ENCODE measurements at regions not wholly inside any gene's neighbourhood (a gene's known extent, or its start where the extent isn't known, plus 50 kb on each side); places are given as distances from the start of the nearest gene placed in this dataset.

GRCh38 chr7:131623154-131623553 is 66.7 kb upstream of the PODXL start:
- Histone ChIP-seq H3K9me3 (ENCODE audit: control insufficient read depth, insufficient read depth, low read length) (no peaks in the 10 kb centered on the region), H3K79me1 (ENCODE audit: low read depth in 1 of 2, low read length in 2 of 2) (peaks cover 0 to 2% of the 10 kb centered on the region in 2 experiments; a peak in 1 of 4 replicates), H3K56ac (ENCODE audit: extremely low read depth, insufficient read depth, low read length) (no peak overlapping the region), H3K9ac (ENCODE audit: low read depth, low read length) (no peak overlapping the region), H2BK20ac (ENCODE audit: low read depth, low read length) (no peak overlapping the region), H3K4me3 (ENCODE audit: insufficient read depth, low read depth, low read length) (no peak overlapping the region), H2BK5ac (ENCODE audit: low read depth, low read length, poor library complexity, severe bottlenecking) (no peak overlapping the region), H3K4ac (ENCODE audit: low read depth, low read length) (no peak overlapping the region), H3K4me1 (ENCODE audit: control insufficient read depth, insufficient read depth, low read length) (peaks cover 13% of the 10 kb centered on the region), H3K14ac (replicated peaks; ENCODE audit: low read depth, low read length) (no peak overlapping the region), H3K36me3 (ENCODE audit: control insufficient read depth, insufficient read depth, low read length) (no peaks in the 10 kb centered on the region), H4K91ac (ENCODE audit: insufficient read depth, low read depth, low read length) (no peak overlapping the region), H2AFZ (replicated peaks; ENCODE audit: low read length, poor library complexity) (no peak overlapping the region), H2BK120ac (ENCODE audit: low read depth, low read length) (no peak overlapping the region), H2BK15ac (ENCODE audit: low read depth, low read length) (peak overlapping the region; percentile 50; the same call in 1 of the 3 replicates), H3K4me2 (ENCODE audit: low read depth, low read length) (no peak overlapping the region), H3K27ac (ENCODE audit: insufficient read depth, low read length) (no peak overlapping the region), H3K27me3 (ENCODE audit: control insufficient read depth, insufficient read depth, low read length) (no peaks in the 10 kb centered on the region), H4K5ac (ENCODE audit: low read depth, low read length) (no peak overlapping the region), H2AK9ac (replicated peaks; ENCODE audit: low read depth, low read length, poor library complexity) (no peak overlapping the region), H4K8ac (ENCODE audit: low read depth in 2 of 2, low read length in 2 of 2) (no peak overlapping the region), H2AK5ac (ENCODE audit: low read depth, low read length) (0 out of 2 replicates have a peak overlapping the region, but pooled peaks have one; percentile 3), H3K18ac (ENCODE audit: low read depth, low read length) (no peak overlapping the region), H3K23ac (ENCODE audit: low read depth, low read length) (no peak overlapping the region), H3K9me1 (ENCODE audit: insufficient read depth, low read length) (peaks cover 27% of the 10 kb centered on the region), H4K20me1 (ENCODE audit: insufficient read depth, low read length) (no peaks in the 10 kb centered on the region)
- intact Hi-C loops (cut with micrococcal nuclease) = no loop called here
- dilution Hi-C loops (cut with HindIII; ENCODE audit: low sequenced_read_pairs, unreplicated experiment) = no loop called here
- BruUV-seq (replicated peaks) = no TSS peak
- no peak for DNase-seq
- no peak for TF ChIP-seq USF2 (IDR thresholded peaks at IDR 0.05; ENCODE audit: low read depth, low read length)
- TF ChIP-seq MAFK (IDR thresholded peaks at IDR 0.05; ENCODE audit: low read depth, low read length) = no peak
- no peak for TF ChIP-seq RAD21 (IDR thresholded peaks at IDR 0.05; ENCODE audit: low read length)
- TF ChIP-seq MXI1 (IDR thresholded peaks at IDR 0.05; ENCODE audit: borderline replicate concordance, low read depth, low read length) = no peak
- no peak for TF ChIP-seq NFE2L2 (IDR thresholded peaks at IDR 0.05; ENCODE audit: low read depth, low read length)
- TF ChIP-seq BHLHE40 (IDR thresholded peaks at IDR 0.05; ENCODE audit: low read depth, low read length) = no peak
- TF ChIP-seq CHD1 (IDR thresholded peaks at IDR 0.05; ENCODE audit: low read depth, low read length) = no peak
- no peak for TF ChIP-seq CTCF (conservative IDR thresholded peaks at IDR 0.05; ENCODE audit: low read depth, low read length)
- TF ChIP-seq ELK1 (IDR thresholded peaks at IDR 0.05; ENCODE audit: borderline replicate concordance, low read depth, low read length) = no peak
- TF ChIP-seq RCOR1 (IDR thresholded peaks at IDR 0.05; ENCODE audit: insufficient replicate concordance, low read length) = no peak
- TF ChIP-seq FOS (IDR thresholded peaks at IDR 0.05; ENCODE audit: low read depth, low read length) = no peak
- TF ChIP-seq POLR2A (IDR thresholded peaks at IDR 0.05; ENCODE audit: low read depth, low read length) = no peak
- TF ChIP-seq CEBPB (IDR thresholded peaks at IDR 0.05; ENCODE audit: low read depth, low read length) = no peak
- TF ChIP-seq RFX5 (IDR thresholded peaks at IDR 0.05; ENCODE audit: low read depth, low read length) = no peak
- TF ChIP-seq SMC3 (IDR thresholded peaks at IDR 0.05; ENCODE audit: low read depth, low read length) = no peak
- no peak for TF ChIP-seq MAZ (IDR thresholded peaks at IDR 0.05; ENCODE audit: borderline replicate concordance, low read depth, low read length)
- ChIA-PET POLR2A (ENCODE audit: unreplicated experiment) (no interaction called here), CTCF (no interaction called here)
- in situ Hi-C loops (cut with MboI; ENCODE audit: low sequenced_read_pairs) = no loop called here
- 35% methylated on average over 7 of the region's 10 CpGs; no CpG with 5 or more reads in 1 of the 2 experiments for WGBS, 2 experiments (ENCODE audit: extremely low coverage in 2 of 2, insufficient read length in 1 of 2)
- no peak for ATAC-seq (ENCODE audit: low read depth)

All from IMR-90 (cell line).